ENCODE measurements at regions not wholly inside any gene's neighbourhood (a gene's known extent, or its start where the extent isn't known, plus 50 kb on each side); places are given as distances from the start of the nearest gene placed in this dataset.

- no peak for DNase-seq (ENCODE audit: low read depth)
- no peak overlapping the region for H3K4me3 ChIP-seq (ENCODE audit: low read depth, low read length)
- TF ChIP-seq, protein P1, sequence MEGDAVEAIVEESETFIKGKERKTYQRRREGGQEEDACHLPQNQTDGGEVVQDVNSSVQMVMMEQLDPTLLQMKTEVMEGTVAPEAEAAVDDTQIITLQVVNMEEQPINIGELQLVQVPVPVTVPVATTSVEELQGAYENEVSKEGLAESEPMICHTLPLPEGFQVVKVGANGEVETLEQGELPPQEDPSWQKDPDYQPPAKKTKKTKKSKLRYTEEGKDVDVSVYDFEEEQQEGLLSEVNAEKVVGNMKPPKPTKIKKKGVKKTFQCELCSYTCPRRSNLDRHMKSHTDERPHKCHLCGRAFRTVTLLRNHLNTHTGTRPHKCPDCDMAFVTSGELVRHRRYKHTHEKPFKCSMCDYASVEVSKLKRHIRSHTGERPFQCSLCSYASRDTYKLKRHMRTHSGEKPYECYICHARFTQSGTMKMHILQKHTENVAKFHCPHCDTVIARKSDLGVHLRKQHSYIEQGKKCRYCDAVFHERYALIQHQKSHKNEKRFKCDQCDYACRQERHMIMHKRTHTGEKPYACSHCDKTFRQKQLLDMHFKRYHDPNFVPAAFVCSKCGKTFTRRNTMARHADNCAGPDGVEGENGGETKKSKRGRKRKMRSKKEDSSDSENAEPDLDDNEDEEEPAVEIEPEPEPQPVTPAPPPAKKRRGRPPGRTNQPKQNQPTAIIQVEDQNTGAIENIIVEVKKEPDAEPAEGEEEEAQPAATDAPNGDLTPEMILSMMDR (IDR thresholded peaks at IDR 0.05; ENCODE audit: low read depth, low read length): no peak
- TF ChIP-seq MYC (IDR thresholded peaks at IDR 0.05; ENCODE audit: low read depth, low read length) (no peak), MAX (IDR thresholded peaks at IDR 0.05; ENCODE audit: low read depth, low read length) (no peak), POLR2A (IDR thresholded peaks at IDR 0.05; ENCODE audit: extremely low read depth, insufficient read length) (no peak)
Measured at GRCh38 chrX:138014577-138014976, 448.6 kb downstream of the ZIC3 start.

DNA sequence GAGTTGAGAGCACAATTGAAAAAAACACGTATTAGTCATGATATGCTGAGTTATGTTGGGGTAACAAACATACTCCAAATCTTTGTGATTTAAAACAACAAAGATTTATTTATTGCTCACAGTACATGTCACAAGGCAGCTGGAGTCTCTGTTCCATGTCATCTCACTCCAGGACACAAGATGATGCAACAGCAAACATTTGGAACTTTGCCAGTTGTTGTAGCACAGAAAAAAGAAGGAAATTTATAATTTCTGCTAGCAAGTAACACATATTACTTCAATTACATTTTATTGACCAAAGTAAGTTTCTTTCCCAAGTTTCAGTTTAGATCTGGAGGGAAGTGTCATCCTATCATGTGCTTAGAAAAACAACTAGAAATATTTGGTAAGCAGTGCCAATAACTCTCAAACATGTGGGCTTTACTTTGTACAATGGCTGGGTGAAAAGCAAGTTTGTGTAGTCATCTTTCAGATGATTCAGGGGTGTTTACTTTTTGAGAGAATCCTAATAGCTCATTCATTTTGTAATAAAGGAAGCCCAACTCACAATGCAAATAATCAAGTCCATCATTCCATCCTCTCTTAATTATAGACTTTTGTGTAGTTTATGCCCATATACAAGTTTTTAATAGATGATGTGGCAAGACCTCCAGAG is 452.3 kb downstream of the ZIC3 start:
- no peak overlapping the region for H3K4me3 ChIP-seq (ENCODE audit: low read depth, low read length)
- TF ChIP-seq, protein P1 (IDR thresholded peaks at IDR 0.05; ENCODE audit: low read depth, low read length): no peak
- no peak for TF ChIP-seq POLR2A (IDR thresholded peaks at IDR 0.05; ENCODE audit: extremely low read depth, insufficient read length)
- no peak for TF ChIP-seq MAX (IDR thresholded peaks at IDR 0.05; ENCODE audit: low read depth, low read length)
- TF ChIP-seq MYC (IDR thresholded peaks at IDR 0.05; ENCODE audit: low read depth, low read length): no peak
- no peak for DNase-seq (ENCODE audit: low read depth)

- TF ChIP-seq POLR2A (IDR thresholded peaks at IDR 0.05; ENCODE audit: extremely low read depth, insufficient read length): no peak
- no peak for TF ChIP-seq MAX (IDR thresholded peaks at IDR 0.05; ENCODE audit: low read depth, low read length)
- TF ChIP-seq MYC (IDR thresholded peaks at IDR 0.05; ENCODE audit: low read depth, low read length): no peak
- TF ChIP-seq, protein P1 (IDR thresholded peaks at IDR 0.05; ENCODE audit: low read depth, low read length): no peak
- no peak for DNase-seq (ENCODE audit: low read depth)
- H3K4me3 ChIP-seq (ENCODE audit: low read depth, low read length): no peak overlapping the region
Measured at GRCh38 chrX:138020941-138021340, 455.0 kb downstream of the ZIC3 start.

DNA sequence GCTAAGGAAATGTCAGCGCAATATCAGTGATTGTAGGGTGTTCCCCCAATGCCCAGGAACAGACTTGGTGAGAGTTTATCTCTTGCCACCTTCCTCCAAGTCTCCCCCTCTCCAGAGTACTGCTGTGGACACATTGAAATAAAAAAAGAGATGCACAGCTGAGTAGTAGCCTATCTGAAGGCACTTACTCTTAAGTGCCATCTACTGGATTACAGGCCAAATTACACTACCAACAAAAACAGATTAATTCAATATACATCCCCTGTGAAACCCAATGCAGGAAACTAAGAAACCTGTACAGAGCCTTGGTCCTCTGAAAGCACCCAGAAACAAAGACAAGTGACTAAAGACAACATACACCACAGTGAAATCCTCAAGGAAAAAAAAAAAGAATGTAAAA is 460.3 kb downstream of the ZIC3 start:
- H3K4me3 ChIP-seq (ENCODE audit: low read depth, low read length): no peak overlapping the region
- peak; percentile 13 for DNase-seq (ENCODE audit: low read depth)
- no peak for TF ChIP-seq POLR2A (IDR thresholded peaks at IDR 0.05; ENCODE audit: extremely low read depth, insufficient read length)
- TF ChIP-seq, protein P1 (IDR thresholded peaks at IDR 0.05; ENCODE audit: low read depth, low read length): peak; percentile 28

- H3K4me3 ChIP-seq (ENCODE audit: low read depth, low read length): no peak overlapping the region
- no peak for DNase-seq (ENCODE audit: low read depth)
- TF ChIP-seq MAX (IDR thresholded peaks at IDR 0.05; ENCODE audit: low read depth, low read length) (no peak), MYC (IDR thresholded peaks at IDR 0.05; ENCODE audit: low read depth, low read length) (no peak), POLR2A (IDR thresholded peaks at IDR 0.05; ENCODE audit: extremely low read depth, insufficient read length) (no peak)
- TF ChIP-seq, protein P1 (IDR thresholded peaks at IDR 0.05; ENCODE audit: low read depth, low read length): no peak
Measured at GRCh38 chrX:138031715-138032114, 465.8 kb downstream of the ZIC3 start.

GRCh38 chrX:138034136-138034535 is 468.2 kb downstream of the ZIC3 start:
- DNase-seq (ENCODE audit: low read depth): peak; percentile 5
- no peak for TF ChIP-seq MAX (IDR thresholded peaks at IDR 0.05; ENCODE audit: low read depth, low read length)
- TF ChIP-seq, protein P1 (IDR thresholded peaks at IDR 0.05; ENCODE audit: low read depth, low read length): no peak
- TF ChIP-seq POLR2A (IDR thresholded peaks at IDR 0.05; ENCODE audit: extremely low read depth, insufficient read length): no peak
- TF ChIP-seq MYC (IDR thresholded peaks at IDR 0.05; ENCODE audit: low read depth, low read length): no peak
- H3K4me3 ChIP-seq (ENCODE audit: low read depth, low read length): no peak overlapping the region

All from NB4 (cell line).